A549 (cell line): ENCODE measurements at regions not wholly inside any gene's neighbourhood (a gene's known extent, or its start where the extent isn't known, plus 50 kb on each side); places are given as distances from the start of the nearest gene placed in this dataset.

Source experiments
- ATAC-seq, 2 experiments: fragments of 200-7000 bp in 1 of 2; fragments of >200 bp in 1 of 2; cut with Nextera tagmentation in 1 of 2; cut with Tn5 transposase in 1 of 2; 3 replicates each; pipeline versions ENCODE4 v1.8.0 to v1.9.1; 2018 to 2020; ENCODE audit warnings: mild to moderate bottlenecking in 1 of 2, moderate library complexity in 1 of 2
- CTCF ChIA-PET: fragments of 300-600 bp; sonication (Branson Sonifier 250); formaldehyde crosslinking; extraction: SDS; loops from one replicate; lab custom pipeline; 2021; ENCODE audit warnings: antibody characterized with exemption, inconsistent platforms; lab: Yijun Ruan, JAX
- POLR2A ChIA-PET: fragments of 350-600 bp; formaldehyde crosslinking; extraction: SDS; loops from one replicate; lab custom pipeline; 2021; ENCODE audit warnings: antibody characterized with exemption, inconsistent platforms; lab: Yijun Ruan, JAX
- DNase-seq, 2 experiments: peaks; one replicate each; pipeline versions ENCODE4 v3.0.0 to v3.0.0-alpha.2; 2011 to 2016; ENCODE audit warnings: low read depth in 1 of 2, low spot score in 1 of 2
- FAIRE-seq: peaks from 2 replicates; lab custom pipeline; 2011; peaks lifted over from hg19 to GRCh38; lab: Jason Lieb, UNC
- H3K27ac ChIP-seq, 2 experiments: fragments of >200 bp; sonication (Bioruptor Twin); formaldehyde crosslinking; 3 replicates each; pipeline ENCODE4 v1.5.1; 2016 to 2017
- H3K4me1 ChIP-seq: fragments of >200 bp; sonication (Bioruptor Twin); formaldehyde crosslinking; 3 replicates; pipeline ENCODE4 v1.6.1; 2016
- H3K4me2 ChIP-seq: fragments of >200 bp; sonication (Bioruptor Twin); formaldehyde crosslinking; 3 replicates; pipeline ENCODE4 v1.6.1; 2016
- H3K4me3 ChIP-seq: fragments of >200 bp; sonication (Bioruptor Twin); formaldehyde crosslinking; 3 replicates; pipeline ENCODE4 v1.5.1; 2016
- H3K9me3 ChIP-seq: fragments of >200 bp; sonication (Bioruptor Twin); formaldehyde crosslinking; 3 replicates; pipeline ENCODE4 v1.6.1; 2016
- ATOH8 ChIP-seq: fragments of 250-450 bp; sonication (Bioruptor Pico); IDR thresholded peaks from 2 replicates; pipeline ENCODE4 v1.5.0; 2020; ENCODE audit warnings: low read depth, mild to moderate bottlenecking, moderate library complexity
- CBX8 ChIP-seq: fragments of 200-600 bp; sonication (generic); IDR thresholded peaks from 2 replicates; pipeline ENCODE4 v1.6.1; 2016
- CEBPB ChIP-seq, 2 experiments: fragments of >200 bp in 1 of 2; sonication (Bioruptor Twin) in 1 of 2; formaldehyde crosslinking in 1 of 2; IDR thresholded peaks; 2 replicates each; pipeline ENCODE4 v1.6.1; 2012 to 2016
- EHMT2 ChIP-seq: fragments of 200-600 bp; sonication (generic); IDR thresholded peaks from 2 replicates; pipeline ENCODE4 v1.6.1; 2016; ENCODE audit warnings: antibody characterized with exemption, low read depth, mild to moderate bottlenecking, moderate library complexity
- ESRRA ChIP-seq: fragments of 150-350 bp; IDR thresholded peaks from 2 replicates; pipeline ENCODE4 v1.6.1; 2014; ENCODE audit warnings: mild to moderate bottlenecking, low read length, borderline replicate concordance
- FOSL2 ChIP-seq, 2 experiments: fragments of 450-650 bp in 1 of 2; fragments of >200 bp in 1 of 2; sonication (Bioruptor Twin) in 1 of 2; formaldehyde crosslinking; IDR thresholded peaks; 2 replicates each; pipeline versions ENCODE4 v1.5.0 to v1.6.1; 2016 to 2020; ENCODE audit warnings: mild to moderate bottlenecking in 1 of 2, moderate library complexity in 1 of 2
- HDAC2 ChIP-seq: fragments of 200-600 bp; sonication (generic); IDR thresholded peaks from 2 replicates; pipeline ENCODE4 v1.6.1; 2016
- HOXA7 ChIP-seq: fragments of 250-450 bp; sonication (Bioruptor Pico); IDR thresholded peaks from 2 replicates; pipeline ENCODE4 v1.5.0; 2020; ENCODE audit warnings: mild to moderate bottlenecking, moderate library complexity
- KDM1A ChIP-seq: fragments of 200-600 bp; sonication (generic); IDR thresholded peaks from 2 replicates; pipeline ENCODE4 v1.6.1; 2016; ENCODE audit warnings: low read depth, mild to moderate bottlenecking
- NPAS2 ChIP-seq: fragments of 250-450 bp; sonication (Bioruptor Pico); IDR thresholded peaks from 2 replicates; pipeline ENCODE4 v1.8.0; 2022; ENCODE audit warnings: mild to moderate bottlenecking, moderate library complexity, borderline replicate concordance
- PHF8 ChIP-seq: fragments of 200-600 bp; sonication (generic); IDR thresholded peaks from 2 replicates; pipeline ENCODE4 v1.6.1; 2016; ENCODE audit warnings: low read depth, mild to moderate bottlenecking, antibody characterized with exemption, moderate library complexity, borderline replicate concordance
- POLR2A ChIP-seq: IDR thresholded peaks from 2 replicates; pipeline ENCODE4 v1.6.1; 2012; ENCODE audit warnings: mild to moderate bottlenecking, low read length
- POLR2AphosphoS2 ChIP-seq: conservative IDR thresholded peaks from 2 replicates; pipeline ENCODE4 v1.6.1; 2012; ENCODE audit warnings: low read length, improper control_type of control experiment, inconsistent platforms
- RARB ChIP-seq: fragments of 250-450 bp; sonication (Bioruptor Pico); IDR thresholded peaks from 2 replicates; pipeline ENCODE4 v1.8.0; 2021; ENCODE audit warnings: mild to moderate bottlenecking, moderate library complexity
- REST ChIP-seq: fragments of 200-600 bp; sonication (generic); IDR thresholded peaks from 2 replicates; pipeline ENCODE4 v1.6.1; 2016; ENCODE audit warnings: antibody characterized with exemption, mild to moderate bottlenecking, moderate library complexity
- RFX5 ChIP-seq: fragments of 450-650 bp; IDR thresholded peaks from 2 replicates; pipeline ENCODE4 v1.7.1; 2014; ENCODE audit warnings: antibody characterized with exemption, mild to moderate bottlenecking, moderate library complexity
- SMC3 ChIP-seq: fragments of >200 bp; sonication (Bioruptor Twin); formaldehyde crosslinking; IDR thresholded peaks from 3 replicates; pipeline ENCODE4 v1.6.1; 2018; ENCODE audit warnings: inconsistent platforms
- SREBF2 ChIP-seq: fragments of 450-650 bp; IDR thresholded peaks from 2 replicates; pipeline ENCODE4 v1.6.1; 2014; ENCODE audit warnings: mild to moderate bottlenecking, moderate library complexity
- TP53 ChIP-seq: fragments of 250-450 bp; sonication (Bioruptor Pico); IDR thresholded peaks from 2 replicates; pipeline ENCODE4 v1.5.0; 2021; ENCODE audit warnings: mild to moderate bottlenecking, moderate library complexity
- ZSCAN20 ChIP-seq: fragments of 250-450 bp; sonication (Bioruptor Pico); IDR thresholded peaks from 2 replicates; pipeline ENCODE4 v1.8.0; 2022; ENCODE audit warnings: mild to moderate bottlenecking, moderate library complexity
- WGBS: methylation state at CpG from one replicate; pipeline ENCODE4 v1.1.6; 2017; ENCODE audit errors: missing lambda C conversion rate; 5-methylcytosine and 5-hydroxymethylcytosine counted together

- POLR2A ChIA-PET = no interaction called here
- CTCF ChIA-PET = no interaction called here
- Histone ChIP-seq H3K4me3 (no peak overlapping the region), H3K4me1 (no peaks in the 10 kb centered on the region), H3K9me3 (no peaks in the 10 kb centered on the region), H3K4me2 (no peak overlapping the region), H3K27ac (no peak overlapping the region)
- FAIRE-seq (no peak), ATAC-seq (no peak), DNase-seq (no peak)
- no peak for TF ChIP-seq CBX8
- no peak for TF ChIP-seq PHF8
- TF ChIP-seq TP53 (CRISPR knock-in tag) = no peak
- TF ChIP-seq RFX5 = no peak
- no peak for TF ChIP-seq FOSL2 (IDR thresholded peaks at IDR 0.05)
- no peak for TF ChIP-seq FOSL2 (CRISPR knock-in tag; IDR thresholded peaks at IDR 0.05)
- 9% methylated on average over 6 of the region's 6 CpGs for WGBS
These were observed 100.0 kb upstream of the MAN1A1 start for GRCh38 chr6:119449331-119450156.

GRCh38 chr6:119447921-119448320, 98.4 kb upstream of the MAN1A1 start:
- no peak for DNase-seq
- ATAC-seq = no peak
- no peak for FAIRE-seq
- POLR2A ChIA-PET = interaction anchor here (0.7 kb wide), 1 partner anchor 335 kb away, joined by 3 read pairs; no protein-coding TSS in a partner anchor
- no peak overlapping the region for H3K4me3 ChIP-seq
- WGBS = 58% methylated on average over 3 of the region's 3 CpGs
- TF ChIP-seq REST (no peak), ZSCAN20 (CRISPR knock-in tag) (no peak), FOSL2 (IDR thresholded peaks at IDR 0.05) (no peak), FOSL2 (CRISPR knock-in tag; IDR thresholded peaks at IDR 0.05) (no peak), HOXA7 (no peak), SREBF2 (no peak), SMC3 (no peak), RARB (CRISPR knock-in tag) (no peak), HDAC2 (no peak), KDM1A (no peak), ESRRA (no peak)
- no peaks in the 10 kb centered on the region for H3K9me3 ChIP-seq
- H3K4me2 ChIP-seq = no peak overlapping the region
- CTCF ChIA-PET = no interaction called here
- H3K4me1 ChIP-seq = no peaks in the 10 kb centered on the region
- H3K27ac ChIP-seq = no peak overlapping the region

GRCh38 chr6:119446609-119447008, 97.0 kb upstream of the MAN1A1 start:
- Histone ChIP-seq H3K4me1 (no peaks in the 10 kb centered on the region), H3K9me3 (no peaks in the 10 kb centered on the region), H3K4me3 (no peak overlapping the region), H3K27ac (no peak overlapping the region), H3K4me2 (no peak overlapping the region)
- no peak for ATAC-seq
- TF ChIP-seq EHMT2 (no peak), NPAS2 (CRISPR knock-in tag) (no peak), POLR2A (no peak), FOSL2 (IDR thresholded peaks at IDR 0.05) (no peak), FOSL2 (CRISPR knock-in tag; IDR thresholded peaks at IDR 0.05) (no peak), ATOH8 (CRISPR knock-in tag) (no peak), POLR2AphosphoS2 (no peak), CEBPB (IDR thresholded peaks at IDR 0.05) (no peak)
- no peak for DNase-seq
- ChIA-PET CTCF (no interaction called here), POLR2A (no interaction called here)
- WGBS = 29% methylated on average over 2 of the region's 2 CpGs
- no peak for FAIRE-seq
